GM19324 (cell line): ENCODE measurements at regions not wholly inside any gene's neighbourhood (a gene's known extent, or its start where the extent isn't known, plus 50 kb on each side); places are given as distances from the start of the nearest gene placed in this dataset.
"Not testable (repeated sequence)": the region's sequence is repeated elsewhere in the genome, so short reads cannot be mapped to it uniquely, and the experiment has no call there.

Experiments used
- ATAC-seq: cut with Tn5 transposase; IDR thresholded peaks from one replicate; pipeline ENCODE4 v1.9.1; 2021; ENCODE audit warnings: mild to moderate bottlenecking, moderate library complexity; ENCODE audit not compliant: unreplicated experiment, low FRiP score

- no peak for ATAC-seq
Measured at GRCh38 chr10:123269675-123270074, 115.5 kb downstream of the BUB3 start.

GRCh38 chr10:123270221-123270620 lies 116.0 kb downstream of the BUB3 start:
- ATAC-seq, result no peak

GRCh38 chr10:123270806-123271205 lies 116.6 kb downstream of the BUB3 start:
- no peak for ATAC-seq

DNA sequence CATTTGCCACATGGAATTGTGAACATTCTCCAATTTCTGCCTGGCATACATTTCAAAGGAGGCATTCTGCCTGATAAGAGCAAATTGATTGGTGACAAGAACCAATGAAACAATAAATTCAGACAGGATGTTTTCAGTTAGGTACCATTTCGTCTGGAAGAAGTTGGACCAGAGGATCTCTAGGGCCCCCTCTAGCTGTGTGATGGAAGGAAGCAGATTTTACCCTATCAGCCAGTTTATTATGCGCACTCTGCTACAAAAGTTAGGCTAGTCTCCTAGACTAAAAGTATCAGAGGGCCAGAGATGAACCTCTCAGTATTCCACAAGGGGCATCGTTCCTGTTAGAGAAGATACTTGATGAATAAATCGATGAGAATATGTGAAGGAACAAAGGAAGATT lies 118.0 kb downstream of the BUB3 start:
- ATAC-seq, result no peak

GRCh38 chr10:123274306-123275135 lies 120.3 kb downstream of the BUB3 start:
- ATAC-seq, result no peak

DNA sequence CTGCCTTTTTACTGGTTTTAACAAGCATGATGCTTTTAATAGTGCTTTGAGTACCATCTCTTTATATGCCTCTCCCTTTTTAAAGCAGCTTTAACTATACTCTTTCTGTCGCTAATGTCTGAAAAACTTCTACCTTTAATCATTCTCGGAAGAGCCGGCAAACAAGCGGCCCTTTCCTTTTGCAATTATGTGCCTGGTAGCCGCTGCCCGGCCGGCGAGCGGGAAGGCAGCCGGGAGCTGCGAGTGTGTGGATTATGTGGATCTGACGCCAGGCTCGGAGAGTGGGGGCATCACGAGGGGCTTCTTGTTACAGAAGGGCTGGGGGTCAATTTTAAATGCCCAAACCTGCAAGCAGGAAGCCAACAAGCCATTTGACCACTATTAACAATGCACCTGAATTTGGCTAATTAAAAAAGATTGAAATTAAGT lies 120.9 kb downstream of the BUB3 start:
- no peak for ATAC-seq

- no peak for ATAC-seq
Measured at GRCh38 chr10:123278445-123278844, 124.2 kb downstream of the BUB3 start.

GRCh38 chr10:123283371-123283770 lies 129.2 kb downstream of the BUB3 start:
- not testable (repeated sequence) for ATAC-seq

DNA sequence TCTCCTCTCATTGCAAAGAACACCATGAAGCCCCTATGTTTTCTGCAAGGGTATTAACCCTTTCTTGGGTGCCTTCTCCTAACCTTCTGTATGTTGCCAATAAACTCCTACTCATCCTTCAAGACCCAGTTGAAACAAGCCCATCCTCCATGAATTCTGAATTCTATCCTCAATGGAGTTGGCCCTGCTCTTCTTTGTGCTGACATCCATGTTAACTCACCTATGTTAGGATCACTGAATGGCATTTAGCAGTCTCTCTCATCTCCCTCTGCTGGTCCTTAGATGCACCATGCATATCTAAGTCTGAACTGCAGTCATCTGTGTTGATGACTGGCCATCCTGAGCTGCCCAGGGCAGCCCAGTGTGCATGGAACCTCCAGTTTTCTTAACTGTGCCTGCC lies 129.8 kb downstream of the BUB3 start:
- ATAC-seq, result no peak

DNA sequence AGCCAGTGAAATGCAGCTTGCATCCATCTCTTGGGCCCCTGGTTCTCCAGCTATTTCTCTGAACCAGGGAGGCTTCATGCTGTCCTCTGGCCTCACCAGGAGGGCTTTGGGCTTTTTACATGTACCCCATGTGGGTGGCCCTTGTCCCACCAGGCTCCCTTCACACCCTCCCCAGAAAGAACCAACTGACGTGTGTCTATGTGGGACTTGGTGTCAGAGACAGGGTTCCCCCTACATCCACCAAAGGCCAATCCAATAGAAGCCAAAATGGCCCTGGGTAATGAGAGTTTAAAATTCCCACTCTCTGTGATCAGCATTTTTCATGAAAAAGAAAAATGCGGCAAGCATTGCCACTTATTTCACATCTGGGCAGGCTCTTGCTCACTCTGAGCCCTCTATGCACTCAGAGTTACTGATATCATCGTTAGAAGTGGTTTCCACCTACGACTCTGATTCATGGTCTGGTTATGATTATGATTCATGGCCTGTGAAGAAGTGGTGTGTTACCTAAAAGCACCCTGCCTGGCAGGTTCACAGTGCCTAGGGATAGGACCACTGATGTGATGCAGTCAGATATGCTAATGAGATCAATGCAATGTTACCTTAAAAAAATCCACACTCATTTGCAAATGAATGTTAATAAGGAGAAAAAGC lies 133.5 kb downstream of the BUB3 start:
- ATAC-seq, result no peak

DNA sequence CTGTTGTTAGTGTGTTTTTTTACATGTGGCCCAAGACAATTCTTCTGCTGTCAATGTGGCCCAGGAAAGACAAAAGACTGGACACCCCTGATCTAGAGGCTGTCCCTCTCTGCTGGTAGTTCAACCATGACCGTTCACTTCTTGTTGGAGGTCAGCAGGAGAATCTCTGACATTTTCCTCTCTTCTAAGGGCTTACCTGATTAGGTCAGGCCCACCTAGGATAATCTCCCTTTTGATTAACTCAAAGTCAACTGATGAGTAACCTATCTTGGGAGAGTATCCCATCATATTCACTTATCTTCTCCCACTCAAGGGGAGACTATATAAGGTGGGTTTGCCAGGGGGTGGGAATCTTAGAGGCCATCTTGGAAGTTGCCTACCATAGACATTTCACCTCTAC lies 135.2 kb downstream of the BUB3 start:
- no peak for ATAC-seq

- no peak for ATAC-seq
Measured at GRCh38 chr10:123294109-123294508, 139.9 kb downstream of the BUB3 start.

DNA sequence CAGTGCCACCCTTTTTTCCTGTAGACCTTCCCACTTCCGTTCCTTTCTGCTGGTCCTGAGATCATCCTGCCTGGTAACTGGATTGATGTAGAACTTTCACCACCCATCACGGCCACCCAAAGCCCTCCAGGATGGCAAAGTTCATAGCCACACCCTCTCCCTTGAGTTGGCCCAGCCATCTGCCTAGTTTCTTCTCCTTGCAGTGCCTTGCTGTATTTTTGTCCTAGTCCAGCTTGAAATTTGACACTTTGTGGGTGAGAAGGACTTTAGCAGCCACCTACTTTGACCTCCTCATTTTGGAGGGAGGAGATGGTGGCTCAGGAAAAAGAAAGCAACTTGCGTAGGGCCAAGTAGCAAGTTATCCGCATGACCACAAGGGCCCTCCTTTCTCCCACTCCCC lies 140.7 kb downstream of the BUB3 start:
- no peak for ATAC-seq

GRCh38 chr10:123295644-123296043 lies 141.4 kb downstream of the BUB3 start:
- ATAC-seq, result no peak

- no peak for ATAC-seq
Measured at GRCh38 chr10:123297175-123297574, 143.0 kb downstream of the BUB3 start.

DNA sequence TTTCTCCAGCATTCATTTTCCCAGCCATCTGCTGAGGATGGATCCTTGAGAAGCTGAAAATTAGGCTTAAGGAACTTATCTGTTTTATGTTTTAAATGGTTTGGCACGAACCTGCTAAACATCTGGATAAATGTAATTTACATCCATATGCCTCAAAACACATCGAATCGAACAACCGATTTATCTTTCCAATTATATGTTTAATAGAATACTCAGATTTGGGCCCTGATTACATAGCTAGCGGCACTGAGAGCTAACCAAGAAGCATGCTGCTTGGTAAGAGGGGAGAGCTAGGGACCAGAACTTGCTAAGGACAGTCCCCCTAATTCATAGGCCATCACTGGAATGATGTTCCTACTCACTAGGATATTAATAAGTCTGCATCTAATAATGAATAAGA lies 144.4 kb downstream of the BUB3 start:
- ATAC-seq, result no peak

- ATAC-seq, result no peak
Measured at GRCh38 chr10:123299598-123299997, 145.4 kb downstream of the BUB3 start.

GRCh38 chr10:123301077-123301857 lies 147.1 kb downstream of the BUB3 start:
- no peak for ATAC-seq

DNA sequence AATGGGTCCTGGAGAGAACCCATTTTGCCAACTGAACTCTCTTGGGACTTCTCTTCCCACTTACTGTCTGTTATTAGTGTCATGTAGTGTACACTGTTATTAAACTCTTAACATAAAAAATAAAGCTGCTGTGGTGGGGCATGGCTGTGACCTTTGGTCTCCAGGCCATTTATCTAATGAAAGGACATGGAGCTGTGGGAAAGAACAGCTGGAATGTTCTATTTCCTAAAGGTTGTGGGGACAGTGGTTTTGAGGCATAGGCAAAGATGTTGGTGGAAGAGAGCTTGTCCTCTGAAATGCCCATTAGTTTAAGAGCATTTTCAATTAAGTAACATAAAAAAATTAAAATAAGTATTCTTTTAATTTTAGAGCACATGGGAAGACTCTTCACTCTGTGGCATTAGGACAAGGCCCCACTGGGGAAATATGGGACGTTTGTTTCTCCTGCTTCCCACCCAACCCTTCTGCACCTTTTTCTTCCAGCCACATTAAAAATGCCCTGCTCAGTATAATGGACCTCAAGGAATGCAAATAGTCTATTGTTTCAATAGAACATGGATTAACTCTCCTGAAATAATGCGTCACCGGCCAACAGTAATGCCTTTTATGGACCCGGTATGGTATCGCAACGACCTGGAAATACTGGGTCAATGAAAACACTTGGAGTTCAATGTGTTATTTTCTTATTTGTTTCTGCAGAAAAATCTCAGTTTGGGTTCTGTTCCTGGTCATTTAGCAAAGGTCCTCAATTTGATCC lies 149.6 kb downstream of the BUB3 start:
- no peak for ATAC-seq

DNA sequence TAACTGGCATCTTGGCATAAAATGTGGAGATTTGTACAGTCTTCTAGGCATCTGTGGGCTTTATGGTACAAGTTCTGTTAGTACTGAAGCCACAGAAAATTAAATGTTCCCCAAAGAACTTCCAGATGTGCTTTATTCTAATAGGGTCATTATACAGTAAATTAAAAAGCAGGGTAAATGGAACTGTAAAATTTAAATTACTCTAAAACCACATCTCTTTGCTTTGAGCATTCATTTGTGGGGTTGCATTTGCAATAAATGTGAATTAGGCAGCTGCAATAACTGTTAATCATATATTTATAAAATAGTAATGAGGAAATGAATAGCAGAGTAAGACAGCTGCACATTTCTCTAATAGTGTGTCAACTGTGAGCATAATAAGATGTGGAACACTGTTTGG lies 151.5 kb downstream of the BUB3 start:
- no peak for ATAC-seq

DNA sequence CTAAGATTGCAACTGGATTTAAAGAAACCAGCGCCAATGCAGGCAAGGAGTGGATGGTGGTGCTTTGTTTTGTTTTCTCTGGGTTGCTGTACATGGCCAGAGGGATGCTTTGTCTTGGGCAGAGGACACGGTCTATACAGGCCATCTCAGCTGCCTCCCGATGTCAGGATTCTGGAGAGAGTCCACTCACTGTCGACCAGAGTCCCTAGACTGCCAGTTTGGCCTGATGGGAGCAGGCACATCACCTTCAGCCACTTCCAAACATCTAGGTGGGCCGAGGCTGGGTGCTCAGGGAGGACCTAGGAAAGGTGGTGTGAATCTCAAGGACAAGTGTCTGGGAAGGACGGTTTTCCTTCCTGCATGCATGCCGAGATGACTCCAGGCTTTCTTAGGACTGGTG lies 152.1 kb downstream of the BUB3 start:
- no peak for ATAC-seq
